Astrocyte (in vitro differentiated cells and primary cell): ENCODE measurements at regions not wholly inside any gene's neighbourhood (a gene's known extent, or its start where the extent isn't known, plus 50 kb on each side); places are given as distances from the start of the nearest gene placed in this dataset.

Experiments
- DNase-seq: peaks from one replicate; pipeline ENCODE4 v3.0.0-alpha.2; 2010; ENCODE audit warnings: low read depth
- FAIRE-seq: peaks from 2 replicates; lab custom pipeline; 2011; peaks lifted over from hg19 to GRCh38; lab: Jason Lieb, UNC
- H2AFZ ChIP-seq: 2 replicates; pipeline ENCODE4 v1.6.0; 2012; ENCODE audit warnings: low read depth, low read length, inconsistent platforms
- H3K27ac ChIP-seq: 2 replicates; pipeline ENCODE4 v1.5.1; 2011; ENCODE audit warnings: low read depth, low read length, inconsistent platforms
- H3K27me3 ChIP-seq: 2 replicates; pipeline ENCODE4 v1.6.0; 2011; ENCODE audit warnings: low read length, inconsistent platforms; ENCODE audit not compliant: insufficient read depth
- H3K36me3 ChIP-seq: 2 replicates; pipeline ENCODE4 v1.5.1; 2011; ENCODE audit warnings: low read length, inconsistent platforms; ENCODE audit not compliant: insufficient read depth
- H3K4me1 ChIP-seq: 2 replicates; pipeline ENCODE4 v1.5.1; 2011; ENCODE audit warnings: low read length, inconsistent platforms; ENCODE audit not compliant: insufficient read depth
- H3K4me2 ChIP-seq: 2 replicates; pipeline ENCODE4 v1.6.0; 2012; ENCODE audit warnings: low read length, inconsistent platforms
- H3K4me3 ChIP-seq: 2 replicates; pipeline ENCODE4 v1.5.1; 2011; ENCODE audit warnings: low read depth, mild to moderate bottlenecking, low read length, inconsistent platforms; ENCODE audit not compliant: insufficient read depth
- H3K79me2 ChIP-seq: 2 replicates; pipeline ENCODE4 v1.6.0; 2012; ENCODE audit warnings: mild to moderate bottlenecking, low read length, inconsistent platforms; ENCODE audit not compliant: insufficient read depth
- H3K9ac ChIP-seq: 2 replicates; pipeline ENCODE4 v1.6.0; 2012; ENCODE audit warnings: mild to moderate bottlenecking, low read length, inconsistent platforms
- H3K9me3 ChIP-seq: 2 replicates; pipeline ENCODE4 v1.5.1; 2012; ENCODE audit warnings: low read depth, mild to moderate bottlenecking, low read length, inconsistent platforms; ENCODE audit not compliant: insufficient read depth
- H4K20me1 ChIP-seq: 2 replicates; pipeline ENCODE4 v1.6.0; 2012; ENCODE audit warnings: low read length, inconsistent platforms; ENCODE audit not compliant: insufficient read depth
- H3K27ac Mint-ChIP-seq: one replicate; pipeline ENCODE4 v1.8.0; 2021; ENCODE audit warnings: mild to moderate bottlenecking, mixed read lengths; ENCODE audit not compliant: unreplicated experiment
- H3K27me3 Mint-ChIP-seq: one replicate; pipeline ENCODE4 v1.8.0; 2021; ENCODE audit warnings: low read depth, mixed read lengths; ENCODE audit not compliant: unreplicated experiment
- H3K36me3 Mint-ChIP-seq: one replicate; pipeline ENCODE4 v1.8.0; 2021; ENCODE audit warnings: low read depth, mixed read lengths; ENCODE audit not compliant: unreplicated experiment
- H3K4me1 Mint-ChIP-seq: one replicate; pipeline ENCODE4 v1.8.0; 2021; ENCODE audit warnings: low read depth, mixed read lengths; ENCODE audit not compliant: unreplicated experiment
- H3K4me3 Mint-ChIP-seq: one replicate; pipeline ENCODE4 v1.8.0; 2021; ENCODE audit warnings: mild to moderate bottlenecking, moderate library complexity, mixed read lengths; ENCODE audit not compliant: unreplicated experiment
- H3K9me3 Mint-ChIP-seq: one replicate; pipeline ENCODE4 v1.8.0; 2021; ENCODE audit warnings: mild to moderate bottlenecking, mixed read lengths; ENCODE audit not compliant: unreplicated experiment
- CTCF ChIP-seq: IDR thresholded peaks from 2 replicates; pipeline ENCODE4 v1.5.1; 2011; ENCODE audit warnings: low read depth, mild to moderate bottlenecking, inconsistent platforms, low read length, moderate library complexity; ENCODE audit not compliant: insufficient read depth
- EZH2 ChIP-seq: IDR thresholded peaks from 2 replicates; pipeline ENCODE4 v1.6.1; 2012; ENCODE audit warnings: mild to moderate bottlenecking, low read length, inconsistent platforms; ENCODE audit not compliant: insufficient read depth

- FAIRE-seq (no peak), DNase-seq (peak; percentile 67)
- Histone ChIP-seq H3K36me3 (no peaks in the 10 kb centered on the region), H4K20me1 (no peaks in the 10 kb centered on the region), H3K4me1 (peaks cover 63% of the 10 kb centered on the region), H2AFZ (peak overlapping the region; percentile 82), H3K79me2 (no peaks in the 10 kb centered on the region), H3K9me3 (no peaks in the 10 kb centered on the region), H3K9ac (peak overlapping the region; percentile 75), H3K27me3 (no peaks in the 10 kb centered on the region), H3K4me2 (peak overlapping the region; percentile 82), H3K4me3 (peak overlapping the region; percentile 22), H3K27ac (peak overlapping the region; percentile 69)
- Mint-ChIP-seq H3K36me3 (peaks cover 2% of the 10 kb centered on the region), H3K4me3 (no peak overlapping the region), H3K27me3 (no peaks in the 10 kb centered on the region), H3K27ac (no peak overlapping the region), H3K4me1 (peaks cover 52% of the 10 kb centered on the region), H3K9me3 (no peaks in the 10 kb centered on the region)
- TF ChIP-seq CTCF (no peak), EZH2 (no peak)
Observed at GRCh38 chr14:76953311-76953945, 75.1 kb downstream of the IRF2BPL start.

GRCh38 chr14:76951166-76951565 lies 77.3 kb downstream of the IRF2BPL start:
- DNase-seq = peak; percentile 47
- Histone ChIP-seq H3K27me3 (no peaks in the 10 kb centered on the region), H3K9me3 (no peaks in the 10 kb centered on the region), H3K4me3 (no peak overlapping the region), H3K27ac (peak overlapping the region; percentile 61), H3K4me1 (peaks cover 65% of the 10 kb centered on the region), H3K79me2 (no peaks in the 10 kb centered on the region), H3K9ac (no peak overlapping the region), H3K36me3 (no peaks in the 10 kb centered on the region), H4K20me1 (no peaks in the 10 kb centered on the region), H3K4me2 (no peak overlapping the region), H2AFZ (peak overlapping the region; percentile 49)
- Mint-ChIP-seq H3K4me3 (no peak overlapping the region), H3K9me3 (no peaks in the 10 kb centered on the region), H3K36me3 (peaks cover 2% of the 10 kb centered on the region), H3K27ac (peak overlapping the region; percentile 67), H3K4me1 (peaks cover 60% of the 10 kb centered on the region), H3K27me3 (no peaks in the 10 kb centered on the region)
- no peak for TF ChIP-seq EZH2
- TF ChIP-seq CTCF = no peak
- no peak for FAIRE-seq
